Prostate gland (tissue), 1 donor: ENCODE measurements at regions not wholly inside any gene's neighbourhood (a gene's known extent, or its start where the extent isn't known, plus 50 kb on each side); places are given as distances from the start of the nearest gene placed in this dataset.

Experiments used
- POLR2A ChIP-seq: fragments of 450-650 bp; IDR thresholded peaks from one replicate; pipeline ENCODE4 v1.6.1; 2016; ENCODE audit warnings: antibody characterized with exemption, mild to moderate bottlenecking
- POLR2AphosphoS5 ChIP-seq: sonication (generic); formaldehyde crosslinking; IDR thresholded peaks from one replicate; pipeline ENCODE4 v1.6.1; 2017; ENCODE audit warnings: antibody characterized with exemption

DNA sequence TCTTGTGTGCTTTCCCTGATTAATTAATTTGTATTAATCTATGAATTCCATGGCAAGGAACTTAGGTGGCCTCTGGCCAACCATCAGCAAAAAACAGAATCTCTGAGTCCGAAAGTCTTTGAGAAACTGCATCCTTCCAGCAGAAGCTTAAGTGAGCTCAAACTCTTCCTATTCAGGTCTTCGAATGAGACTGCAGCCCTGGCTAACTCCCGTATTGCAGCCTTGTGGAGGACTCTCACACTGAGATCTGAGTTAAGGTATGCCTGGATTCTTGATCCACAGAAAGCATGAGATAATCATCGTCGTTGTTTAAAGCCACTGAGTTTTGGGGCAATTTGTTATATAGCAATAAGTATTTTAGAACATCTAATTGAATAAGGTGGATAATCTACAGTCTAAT is 1143.9 kb upstream of the NXPH2 start:
- no peak for TF ChIP-seq POLR2A
- no peak for TF ChIP-seq POLR2AphosphoS5
